Loucy (cell line): ENCODE measurements at regions not wholly inside any gene's neighbourhood (a gene's known extent, or its start where the extent isn't known, plus 50 kb on each side); places are given as distances from the start of the nearest gene placed in this dataset.
"Not testable (repeated sequence)": the region's sequence is repeated elsewhere in the genome, so short reads cannot be mapped to it uniquely, and the experiment has no call there.

Experiments used
- CTCF ChIP-seq: fragments of 200-600 bp; sonication (generic); conservative IDR thresholded peaks from 2 replicates; pipeline ENCODE4 v1.5.1; 2014; ENCODE audit warnings: mild to moderate bottlenecking, antibody characterized with exemption, low read length
- EZH2phosphoT487 ChIP-seq: fragments of 200-600 bp; IDR thresholded peaks from 2 replicates; pipeline ENCODE4 v1.6.1; 2018; ENCODE audit warnings: antibody characterized with exemption, mild to moderate bottlenecking, moderate library complexity, borderline replicate concordance

- TF ChIP-seq CTCF, EZH2phosphoT487: not testable (repeated sequence)
These were observed 73.1 kb upstream of the RHOU start for GRCh38 chr1:228662007-228662689.
